IMR-90 (cell line): ENCODE measurements at regions not wholly inside any gene's neighbourhood (a gene's known extent, or its start where the extent isn't known, plus 50 kb on each side); places are given as distances from the start of the nearest gene placed in this dataset.

ENCODE experiments used
- ATAC-seq: fragments of 200-7000 bp; cut with Tn5 transposase; 2 replicates; pipeline ENCODE4 v1.9.1; 2020; ENCODE audit warnings: low read depth, mild to moderate bottlenecking, moderate library complexity
- BruUV-seq: library from RNA; stranded (reverse); fragments of 400-500 nt; replicated peaks from 2 replicates; lab custom pipeline; 2021; lab: Mats Ljungman, UMichigan
- CTCF ChIA-PET: fragments of 300-600 bp; formaldehyde crosslinking; extraction: SDS; loops from one replicate; lab custom pipeline; 2021; ENCODE audit warnings: antibody characterized with exemption; lab: Yijun Ruan, JAX
- POLR2A ChIA-PET: fragments of 300-600 bp; sonication (Branson Sonifier 250); formaldehyde crosslinking; loops from one replicate; lab custom pipeline; 2022; ENCODE audit warnings: antibody characterized with exemption; ENCODE audit not compliant: unreplicated experiment; lab: Charles Lee
- DNase-seq: peaks from one replicate; pipeline ENCODE4 v3.0.0; 2013
- H2AFZ ChIP-seq: replicated peaks from 2 replicates; pipeline ENCODE3; 2013; ENCODE audit warnings: low read length, mild to moderate bottlenecking; ENCODE audit not compliant: poor library complexity
- H2AK5ac ChIP-seq: 2 replicates; pipeline ENCODE4 v1.6.1; 2013; ENCODE audit warnings: low read depth, low read length, inconsistent platforms
- H2AK9ac ChIP-seq: replicated peaks from 2 replicates; pipeline ENCODE3; 2013; ENCODE audit warnings: mild to moderate bottlenecking, low read depth, low read length, moderate library complexity; ENCODE audit not compliant: poor library complexity
- H2BK120ac ChIP-seq: 2 replicates; pipeline ENCODE4 v1.6.1; 2013; ENCODE audit warnings: low read depth, low read length, inconsistent platforms
- H2BK15ac ChIP-seq: 3 replicates; pipeline ENCODE4 v1.6.1; 2013; ENCODE audit warnings: low read depth, low read length, inconsistent platforms
- H2BK20ac ChIP-seq: 2 replicates; pipeline ENCODE4 v1.6.1; 2013; ENCODE audit warnings: low read depth, mild to moderate bottlenecking, inconsistent platforms, low read length, moderate library complexity
- H2BK5ac ChIP-seq: 2 replicates; pipeline ENCODE4 v1.6.1; 2013; ENCODE audit warnings: mild to moderate bottlenecking, low read depth, low read length, inconsistent platforms; ENCODE audit not compliant: poor library complexity, severe bottlenecking
- H3K14ac ChIP-seq: replicated peaks from 2 replicates; pipeline ENCODE4 v1.6.1; 2013; ENCODE audit warnings: low read depth, low read length, inconsistent platforms
- H3K18ac ChIP-seq: 2 replicates; pipeline ENCODE4 v1.6.1; 2013; ENCODE audit warnings: low read depth, low read length, control low read depth
- H3K23ac ChIP-seq: 2 replicates; pipeline ENCODE4 v1.6.1; 2013; ENCODE audit warnings: low read depth, low read length, inconsistent platforms
- H3K27ac ChIP-seq: 2 replicates; pipeline ENCODE4 v1.5.1; 2013; ENCODE audit warnings: mild to moderate bottlenecking, control low read depth, low read length; ENCODE audit not compliant: insufficient read depth
- H3K27me3 ChIP-seq: 2 replicates; pipeline ENCODE4 v1.6.1; 2013; ENCODE audit warnings: low read length; ENCODE audit not compliant: control insufficient read depth, insufficient read depth
- H3K36me3 ChIP-seq: 2 replicates; pipeline ENCODE4 v1.6.1; 2013; ENCODE audit warnings: low read length, mixed read lengths; ENCODE audit not compliant: control insufficient read depth, insufficient read depth
- H3K4ac ChIP-seq: 2 replicates; pipeline ENCODE4 v1.6.1; 2013; ENCODE audit warnings: low read depth, low read length, inconsistent platforms
- H3K4me1 ChIP-seq: 2 replicates; pipeline ENCODE4 v1.6.1; 2013; ENCODE audit warnings: low read length, mixed read lengths; ENCODE audit not compliant: control insufficient read depth, insufficient read depth
- H3K4me2 ChIP-seq: 2 replicates; pipeline ENCODE4 v1.6.1; 2013; ENCODE audit warnings: low read depth, mild to moderate bottlenecking, control low read depth, low read length, moderate library complexity
- H3K4me3 ChIP-seq: 2 replicates; pipeline ENCODE4 v1.5.1; 2013; ENCODE audit warnings: low read depth, mild to moderate bottlenecking, control low read depth, low read length, moderate library complexity; ENCODE audit not compliant: insufficient read depth
- H3K56ac ChIP-seq: 2 replicates; pipeline ENCODE4 v1.6.1; 2013; ENCODE audit warnings: low read length, inconsistent platforms; ENCODE audit not compliant: insufficient read depth; ENCODE audit errors: extremely low read depth
- H3K79me1 ChIP-seq, 2 experiments: 2 replicates each; pipeline ENCODE4 v1.6.1; 2013; ENCODE audit warnings: low read length in 2 of 2, inconsistent platforms in 1 of 2, low read depth in 1 of 2
- H3K9ac ChIP-seq: 2 replicates; pipeline ENCODE4 v1.6.1; 2013; ENCODE audit warnings: low read depth, low read length, control low read depth
- H3K9me1 ChIP-seq: 2 replicates; pipeline ENCODE4 v1.6.1; 2013; ENCODE audit warnings: low read length, inconsistent platforms; ENCODE audit not compliant: insufficient read depth
- H3K9me3 ChIP-seq: 2 replicates; pipeline ENCODE4 v1.6.1; 2013; ENCODE audit warnings: low read length; ENCODE audit not compliant: control insufficient read depth, insufficient read depth
- H4K20me1 ChIP-seq: 2 replicates; pipeline ENCODE4 v1.6.1; 2013; ENCODE audit warnings: low read length, inconsistent platforms; ENCODE audit not compliant: insufficient read depth
- H4K5ac ChIP-seq: 2 replicates; pipeline ENCODE4 v1.6.1; 2013; ENCODE audit warnings: mild to moderate bottlenecking, low read depth, low read length, control low read depth
- H4K8ac ChIP-seq, 2 experiments: 2 replicates each; pipeline ENCODE4 v1.6.1; 2013; ENCODE audit warnings: low read depth in 2 of 2, low read length in 2 of 2, control low read depth in 1 of 2, inconsistent platforms in 1 of 2
- H4K91ac ChIP-seq: 2 replicates; pipeline ENCODE4 v1.6.1; 2013; ENCODE audit warnings: low read depth, low read length, inconsistent platforms; ENCODE audit not compliant: insufficient read depth
- BHLHE40 ChIP-seq: fragments of 150-350 bp; IDR thresholded peaks from 2 replicates; pipeline ENCODE4 v1.6.1; 2016; ENCODE audit warnings: mild to moderate bottlenecking, low read depth, low read length
- CHD1 ChIP-seq: IDR thresholded peaks from 2 replicates; pipeline ENCODE4 v1.6.1; 2012; ENCODE audit warnings: low read depth, low read length, improper control_type of control experiment
- MAFK ChIP-seq: IDR thresholded peaks from 2 replicates; pipeline ENCODE4 v1.6.1; 2012; ENCODE audit warnings: low read depth, low read length, improper control_type of control experiment
- MAZ ChIP-seq: IDR thresholded peaks from 2 replicates; pipeline ENCODE4 v1.6.1; 2012; ENCODE audit warnings: low read depth, mild to moderate bottlenecking, low read length, improper control_type of control experiment, moderate library complexity, borderline replicate concordance
- RAD21 ChIP-seq: IDR thresholded peaks from 2 replicates; pipeline ENCODE4 v1.6.1; 2012; ENCODE audit warnings: low read length, improper control_type of control experiment
- RCOR1 ChIP-seq: IDR thresholded peaks from 2 replicates; pipeline ENCODE4 v1.6.1; 2012; ENCODE audit warnings: mild to moderate bottlenecking, low read length, improper control_type of control experiment; ENCODE audit not compliant: insufficient replicate concordance
- RFX5 ChIP-seq: IDR thresholded peaks from 2 replicates; pipeline ENCODE4 v1.8.0; 2012; ENCODE audit warnings: low read depth, mild to moderate bottlenecking, low read length, moderate library complexity
- USF2 ChIP-seq: fragments of 150-350 bp; IDR thresholded peaks from 2 replicates; pipeline ENCODE4 v1.6.1; 2017; ENCODE audit warnings: mild to moderate bottlenecking, antibody characterized with exemption, low read length, low read depth
- WGBS, 2 experiments: methylation state at CpG; one replicate each; pipeline versions ENCODE4 v1.1.5 to v1.1.7; 2013; ENCODE audit warnings: missing lambda C conversion rate in 2 of 2; ENCODE audit not compliant: insufficient read length in 1 of 2; ENCODE audit errors: extremely low coverage in 2 of 2; 5-methylcytosine and 5-hydroxymethylcytosine counted together
- dilution Hi-C: fragments of 300-500 bp; cut with HindIII; formaldehyde crosslinking; loops from one replicate; pipeline ENCODE4 v1.14.3; 2018; ENCODE audit warnings: low sequenced_read_pairs; ENCODE audit not compliant: unreplicated experiment
- in situ Hi-C: fragments of 300-500 bp; cut with MboI; formaldehyde crosslinking; loops from 3 replicates; pipeline ENCODE4 v1.14.3; 2019; ENCODE audit warnings: low sequenced_read_pairs, inconsistent platforms, mixed read lengths
- intact Hi-C: fragments of 100-400 bp; cut with micrococcal nuclease; formaldehyde crosslinking; loops from 2 replicates; pipeline ENCODE4 v1.10.0; 2022

GRCh38 chr13:108451121-108451520 is 178.3 kb upstream of the MYO16 start:
- no peak overlapping the region for H2BK5ac ChIP-seq

More at GRCh38 chr13:108451121-108451520, 178.3 kb upstream of the MYO16 start:
- TF ChIP-seq MAFK: no peak
- TF ChIP-seq BHLHE40: no peak
- no peak for TF ChIP-seq MAZ
- no peak for TF ChIP-seq RAD21
- no peak for TF ChIP-seq RFX5
- TF ChIP-seq RCOR1: no peak
- TF ChIP-seq CHD1: no peak
- TF ChIP-seq USF2: no peak
- H2AFZ ChIP-seq: no peak overlapping the region
- no peak overlapping the region for H3K4me3 ChIP-seq
- in situ Hi-C loops (no loop called here), dilution Hi-C loops (no loop called here), intact Hi-C loops (no loop called here)
- no peaks in the 10 kb centered on the region for H4K20me1 ChIP-seq
- no TSS peak for BruUV-seq
- no peaks in the 10 kb centered on the region for H3K36me3 ChIP-seq
- H2BK20ac ChIP-seq: no peak overlapping the region
- no peak overlapping the region for H4K5ac ChIP-seq
- ATAC-seq: no peak
- WGBS, 2 experiments: no CpG with 5 or more reads among the region's 5 CpGs
- no peak overlapping the region for H2AK9ac ChIP-seq
- POLR2A ChIA-PET: no interaction called here
- no peaks in the 10 kb centered on the region for H3K9me3 ChIP-seq
- no peak overlapping the region for H2BK15ac ChIP-seq
- H3K23ac ChIP-seq: no peak overlapping the region
- no peak overlapping the region for H2AK5ac ChIP-seq
- no peak overlapping the region for H3K4me2 ChIP-seq
- no peak overlapping the region for H4K91ac ChIP-seq
- no peak overlapping the region for H3K4ac ChIP-seq
- H4K8ac ChIP-seq: no peak overlapping the region
- no peaks in the 10 kb centered on the region for H3K79me1 ChIP-seq
- 0 out of 2 replicates have a peak, but pooled peaks cover 2% of the 10 kb centered on the region for H3K27me3 ChIP-seq
- H3K9ac ChIP-seq: no peak overlapping the region
- no peaks in the 10 kb centered on the region for H3K9me1 ChIP-seq
- no peak overlapping the region for H3K18ac ChIP-seq
- H3K56ac ChIP-seq: no peak overlapping the region
- CTCF ChIA-PET: no interaction called here
- H3K14ac ChIP-seq: no peak overlapping the region
- H3K27ac ChIP-seq: no peak overlapping the region
- no peak overlapping the region for H2BK120ac ChIP-seq
- no peak for DNase-seq
- H3K4me1 ChIP-seq: no peaks in the 10 kb centered on the region
